Limb (tissue), 2 donors: ENCODE measurements at regions not wholly inside any gene's neighbourhood (a gene's known extent, or its start where the extent isn't known, plus 50 kb on each side); places are given as distances from the start of the nearest gene placed in this dataset.
"Not testable (repeated sequence)": the region's sequence is repeated elsewhere in the genome, so short reads cannot be mapped to it uniquely, and the experiment has no call there.

Experiments used
- DNase-seq, 2 donors: peaks; one replicate each; pipeline ENCODE4 v3.0.0-alpha.2; 2016; ENCODE audit errors: extremely low spot score in 2 of 2

DNA sequence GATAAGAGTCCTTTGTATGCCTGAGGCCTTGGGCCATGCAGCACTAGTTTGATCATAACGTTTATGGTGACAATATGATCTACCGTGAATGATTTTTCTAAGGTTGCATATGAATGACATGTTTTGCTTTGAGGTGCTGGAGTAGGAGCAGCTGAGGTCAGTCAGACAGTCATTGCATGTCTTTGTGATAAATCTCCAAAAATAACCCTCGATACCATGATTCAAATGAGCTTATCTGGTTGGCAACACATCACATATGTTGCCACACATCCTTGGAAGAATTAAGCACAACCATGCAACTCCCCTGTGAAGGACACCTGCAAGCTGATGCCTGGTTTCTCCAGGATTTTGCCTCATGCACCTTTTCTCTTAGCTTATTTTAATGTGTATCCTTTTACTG is 394.5 kb downstream of the LTN1 start:
- DNase-seq = no peak

DNA sequence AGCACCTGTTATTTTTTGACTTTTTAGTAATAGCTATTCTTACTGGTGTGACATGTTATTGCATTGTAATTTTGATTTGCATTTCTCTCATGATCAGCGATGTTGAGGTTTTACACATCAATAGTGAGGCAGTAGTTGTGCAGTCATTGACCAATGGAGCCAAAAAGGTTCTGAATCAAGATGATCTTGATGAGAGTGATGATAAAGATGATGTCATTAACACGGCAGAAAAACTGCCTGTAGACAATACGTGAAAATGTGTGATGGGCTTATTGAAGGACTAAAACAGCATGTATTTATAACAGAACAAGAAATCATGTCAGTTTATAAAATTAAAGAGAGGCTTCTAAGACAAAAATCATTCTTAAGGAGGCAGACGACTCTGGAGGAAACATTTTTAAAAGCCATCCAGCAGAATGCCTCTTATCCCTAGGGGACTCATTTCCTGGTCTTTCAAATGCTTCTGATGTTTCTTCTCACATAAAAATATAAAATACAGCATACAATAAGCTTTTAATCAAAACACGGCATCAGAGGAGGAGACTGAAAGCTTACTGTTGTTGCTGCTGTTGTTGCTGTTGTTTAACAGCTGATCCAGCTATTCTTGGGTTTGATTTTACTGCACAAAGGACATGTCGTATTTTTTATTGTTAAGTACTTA is 400.3 kb downstream of the LTN1 start:
- DNase-seq = no peak

DNA sequence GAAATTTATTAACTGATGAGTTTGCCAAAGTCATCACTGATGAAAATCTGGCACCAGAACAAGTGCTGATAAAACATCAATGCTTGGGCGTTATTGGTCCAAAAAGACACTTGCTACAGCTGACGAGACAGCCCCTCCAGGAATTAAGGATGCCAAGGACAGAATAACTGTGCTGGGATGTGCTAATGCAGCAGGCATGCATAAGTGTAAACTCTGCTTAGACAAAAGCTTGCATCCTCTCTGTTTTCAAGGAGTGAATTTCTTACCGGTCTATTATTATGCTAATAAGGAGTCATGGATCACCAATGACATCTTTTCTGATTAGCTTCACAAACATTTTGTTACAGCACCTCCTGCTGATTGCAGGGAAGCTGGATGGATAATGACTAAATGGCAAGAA is 402.0 kb downstream of the LTN1 start:
- DNase-seq = no peak

DNA sequence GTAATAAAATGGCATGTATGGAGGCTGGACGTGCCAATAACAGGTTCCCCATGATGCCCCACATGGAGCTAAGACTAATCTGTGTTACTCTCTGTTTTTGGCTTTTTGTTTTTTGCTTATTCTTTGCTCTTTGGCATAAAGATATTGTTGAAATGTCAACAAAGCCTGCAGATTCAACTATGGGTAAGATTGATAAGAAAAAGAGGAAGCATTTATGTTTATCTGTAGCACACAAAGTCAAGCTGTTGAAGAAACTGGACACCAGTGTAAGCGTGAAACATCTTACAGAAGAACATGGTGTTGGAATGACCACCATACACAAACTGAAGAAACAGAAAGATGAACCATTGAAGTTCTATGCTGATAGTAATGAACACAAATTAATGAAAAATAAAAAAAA is 402.7 kb downstream of the LTN1 start:
- DNase-seq = no peak

DNA sequence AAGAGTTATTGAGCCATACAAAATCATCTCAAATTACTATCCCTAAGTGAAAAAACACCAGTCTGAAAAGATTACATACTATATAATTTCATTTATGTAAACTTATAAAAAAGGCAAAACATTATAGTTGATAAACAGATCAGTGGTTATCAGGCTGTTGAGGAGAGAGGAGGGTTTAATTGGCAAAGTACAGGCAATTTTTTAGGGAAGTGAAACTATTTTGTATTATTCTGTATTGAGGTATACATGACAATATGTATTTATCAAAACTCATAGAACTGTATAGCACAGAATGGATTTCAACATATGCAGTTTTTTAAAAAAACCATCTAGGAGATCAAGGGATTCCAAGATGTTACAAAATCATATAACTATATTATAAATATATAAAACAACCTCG is 403.7 kb downstream of the LTN1 start:
- DNase-seq = no peak

DNA sequence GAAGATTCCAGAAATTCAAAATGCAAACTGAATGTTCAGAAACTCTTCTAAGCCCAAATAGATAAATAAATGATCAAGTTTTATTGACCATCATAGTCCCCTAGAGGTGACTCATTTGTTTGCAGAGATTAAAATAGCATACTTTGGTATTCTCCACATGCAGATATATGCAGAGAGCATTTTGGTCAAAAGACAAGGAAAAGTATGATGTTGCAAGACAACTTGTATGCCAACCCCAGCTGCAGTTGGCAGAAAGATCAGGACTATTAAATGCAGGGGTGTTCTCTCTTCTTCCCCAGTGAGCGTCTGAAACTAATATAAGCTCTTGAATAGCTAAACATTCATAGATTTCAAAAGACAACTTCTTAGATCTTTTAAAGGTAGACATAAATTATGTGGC is 404.9 kb downstream of the LTN1 start:
- DNase-seq = no peak

DNA sequence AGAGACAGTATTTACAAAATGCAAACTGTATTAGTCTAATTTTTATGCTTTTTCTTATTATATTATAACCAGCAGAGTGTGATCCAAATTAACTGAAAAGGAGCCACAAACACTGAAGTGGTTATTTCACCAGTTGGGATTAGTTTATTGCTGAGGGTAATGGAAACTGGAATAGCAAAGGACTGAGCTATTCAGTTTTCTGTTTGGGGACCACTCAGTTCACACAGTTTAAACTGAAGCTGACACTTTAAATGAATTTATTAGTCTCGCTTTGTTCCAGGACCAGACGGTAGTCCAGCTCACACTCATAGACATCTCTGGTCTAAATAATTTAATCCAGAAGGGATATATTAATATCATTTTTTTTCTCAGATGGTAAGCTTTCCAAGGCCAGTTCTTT is 410.7 kb downstream of the LTN1 start:
- no peak for DNase-seq

DNA sequence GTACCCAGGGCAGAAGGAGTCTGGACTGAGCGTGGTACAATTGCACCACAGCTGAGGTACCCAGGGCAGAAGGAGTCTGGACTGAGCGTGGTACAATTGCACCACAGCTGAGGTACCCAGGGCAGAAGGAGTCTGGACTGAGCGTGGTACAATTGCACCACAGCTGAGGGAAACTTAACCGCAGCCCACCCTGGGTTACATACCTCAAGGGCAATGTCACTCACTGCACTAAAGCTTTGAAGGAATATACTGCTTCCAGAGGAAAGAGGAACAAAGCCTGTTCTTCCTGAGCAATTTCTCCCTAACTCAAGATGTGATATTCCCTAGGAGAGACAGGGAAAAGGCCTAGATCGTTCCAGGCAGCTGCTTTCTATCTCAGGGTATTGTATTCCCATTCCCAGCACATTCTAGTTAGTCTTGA is 411.4 kb downstream of the LTN1 start:
- DNase-seq = not testable (repeated sequence)

DNA sequence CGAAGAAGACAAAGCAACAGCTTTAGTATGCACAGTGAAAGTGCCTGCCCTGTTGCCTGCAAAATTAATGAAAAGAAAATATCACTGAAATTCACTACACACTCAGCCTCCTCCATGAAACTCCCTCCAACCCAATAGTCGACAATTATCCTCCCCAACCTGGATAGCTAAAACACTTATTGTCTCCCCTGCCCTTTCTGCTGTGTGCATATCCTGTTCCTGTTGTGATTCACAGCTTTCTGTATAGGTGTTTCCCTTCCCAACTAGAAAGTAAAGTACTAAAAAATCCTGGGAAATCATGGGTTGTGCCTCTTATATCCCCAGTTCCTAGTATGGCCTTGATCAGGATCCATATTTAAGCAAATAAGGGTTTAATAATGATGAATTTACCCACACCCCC is 412.1 kb downstream of the LTN1 start:
- DNase-seq = no peak

DNA sequence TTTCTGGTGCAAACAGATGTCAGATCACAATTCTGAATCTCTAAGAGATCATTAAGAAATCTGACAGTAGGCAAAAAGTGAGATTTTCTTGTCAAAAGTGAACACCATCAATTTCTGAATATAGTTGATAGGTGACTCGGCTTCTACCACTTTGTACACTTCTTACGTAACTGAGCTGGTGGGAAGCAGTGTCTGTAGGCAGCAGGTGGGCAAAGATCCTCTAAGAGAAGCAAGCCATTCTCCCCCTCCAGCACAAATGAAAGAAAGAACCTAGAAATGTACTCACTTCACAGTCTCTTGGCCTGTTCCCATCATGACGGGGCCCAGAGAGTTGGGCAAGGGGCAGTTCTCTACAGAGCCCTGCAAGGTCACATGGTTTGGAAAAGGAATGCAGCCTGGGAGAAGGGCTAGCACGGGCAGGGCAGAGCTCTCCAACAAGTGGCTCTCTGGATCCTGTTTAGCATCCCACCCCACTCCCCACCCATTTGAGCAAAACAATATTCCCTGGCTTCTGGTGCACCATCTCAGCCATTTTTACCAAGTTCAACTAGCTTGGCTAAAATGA is 412.6 kb downstream of the LTN1 start:
- no peak for DNase-seq

DNA sequence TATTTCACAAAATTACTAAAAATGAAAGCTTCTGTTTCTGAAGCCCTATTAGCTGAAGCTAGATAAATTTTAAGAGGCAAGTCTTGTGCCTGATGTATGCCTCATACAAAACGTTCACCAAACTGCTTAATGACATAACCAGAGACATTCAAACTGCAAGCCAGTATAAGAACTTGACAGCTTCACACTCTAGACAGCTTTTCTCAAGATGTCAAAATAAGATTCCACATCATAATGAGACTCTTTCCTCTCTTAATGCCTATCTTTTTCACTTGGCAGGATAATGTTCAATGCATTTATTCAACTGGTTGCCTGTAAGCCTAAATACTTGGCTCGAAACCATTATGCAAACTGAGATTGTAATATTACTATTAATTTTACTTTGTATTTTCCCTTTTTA is 424.0 kb downstream of the LTN1 start:
- DNase-seq = no peak

DNA sequence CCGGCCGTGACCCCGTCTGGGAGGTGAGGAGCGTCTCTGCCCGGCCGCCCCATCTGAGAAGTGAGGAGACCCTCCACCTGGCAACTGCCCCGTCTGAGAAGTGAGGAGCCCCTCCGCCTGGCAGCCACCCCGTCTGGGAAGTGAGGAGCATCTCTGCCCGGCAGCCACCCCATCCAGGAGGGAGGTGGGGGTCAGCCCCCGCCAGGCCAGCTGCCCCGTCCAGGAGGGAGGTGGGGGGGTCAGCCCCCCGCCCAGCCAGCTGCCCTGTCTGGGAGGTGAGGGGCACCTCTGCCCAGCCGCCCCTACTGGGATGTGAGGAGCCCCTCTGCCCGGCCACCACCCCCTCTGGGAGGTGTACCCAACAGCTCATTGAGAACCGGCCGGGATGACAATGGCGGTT is 428.7 kb downstream of the LTN1 start:
- not testable (repeated sequence) for DNase-seq

DNA sequence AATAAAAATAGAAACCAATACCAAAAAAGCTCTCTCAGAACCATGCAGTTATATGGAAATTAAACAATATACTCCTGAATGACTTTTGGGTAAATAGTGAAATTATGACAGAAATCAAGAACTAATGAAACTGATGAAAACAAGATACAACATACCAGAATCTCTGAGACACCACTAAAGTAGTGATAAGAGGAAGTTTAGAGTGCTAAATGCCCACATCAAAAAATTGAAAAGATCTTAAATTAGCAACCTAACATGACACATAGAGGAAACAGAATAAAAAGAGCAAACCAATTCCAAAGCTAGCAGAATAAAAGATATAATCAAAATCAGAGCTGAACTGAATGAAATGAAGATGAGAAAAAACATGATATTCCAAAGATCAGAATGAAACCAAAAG is 430.9 kb downstream of the LTN1 start:
- no peak for DNase-seq

DNA sequence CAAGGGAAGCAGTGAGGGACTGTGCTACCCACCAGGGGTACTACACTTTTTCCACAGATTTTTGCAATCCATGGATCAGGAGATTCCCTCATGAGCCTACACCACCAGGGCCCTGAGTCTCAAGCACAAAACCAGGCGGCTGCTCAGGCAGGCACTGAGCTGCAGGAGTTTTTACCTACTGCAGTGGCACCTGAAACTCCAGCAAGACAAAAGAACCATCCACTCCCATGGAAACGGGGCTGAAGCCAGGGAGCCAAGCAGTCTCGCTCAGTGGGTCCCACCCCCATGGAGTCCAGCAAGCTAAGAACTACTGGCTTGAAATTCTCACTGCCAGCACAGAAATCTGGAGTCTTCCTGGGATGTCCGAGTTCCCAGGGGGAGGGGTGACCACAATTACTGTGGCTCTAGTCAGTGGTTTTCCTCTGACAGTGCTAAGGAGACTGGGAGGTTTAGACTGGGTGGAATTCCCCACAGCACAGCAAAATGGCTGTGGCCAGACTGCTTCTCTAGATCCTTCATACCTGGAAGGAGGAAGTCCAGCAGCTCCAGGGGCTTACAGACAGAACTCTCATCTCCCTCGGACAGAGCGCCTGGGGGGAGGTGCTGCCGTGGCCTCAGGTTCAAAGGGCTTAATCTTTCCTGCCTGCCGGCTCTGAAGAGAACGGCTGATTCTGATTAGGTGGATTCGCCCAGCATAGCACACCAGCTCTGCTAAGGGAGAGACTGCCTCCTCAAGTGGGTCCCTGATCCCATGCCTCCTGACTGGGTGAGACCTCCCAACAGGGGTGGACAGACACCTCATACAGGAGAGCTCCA is 437.8 kb downstream of the LTN1 start:
- DNase-seq = no peak

DNA sequence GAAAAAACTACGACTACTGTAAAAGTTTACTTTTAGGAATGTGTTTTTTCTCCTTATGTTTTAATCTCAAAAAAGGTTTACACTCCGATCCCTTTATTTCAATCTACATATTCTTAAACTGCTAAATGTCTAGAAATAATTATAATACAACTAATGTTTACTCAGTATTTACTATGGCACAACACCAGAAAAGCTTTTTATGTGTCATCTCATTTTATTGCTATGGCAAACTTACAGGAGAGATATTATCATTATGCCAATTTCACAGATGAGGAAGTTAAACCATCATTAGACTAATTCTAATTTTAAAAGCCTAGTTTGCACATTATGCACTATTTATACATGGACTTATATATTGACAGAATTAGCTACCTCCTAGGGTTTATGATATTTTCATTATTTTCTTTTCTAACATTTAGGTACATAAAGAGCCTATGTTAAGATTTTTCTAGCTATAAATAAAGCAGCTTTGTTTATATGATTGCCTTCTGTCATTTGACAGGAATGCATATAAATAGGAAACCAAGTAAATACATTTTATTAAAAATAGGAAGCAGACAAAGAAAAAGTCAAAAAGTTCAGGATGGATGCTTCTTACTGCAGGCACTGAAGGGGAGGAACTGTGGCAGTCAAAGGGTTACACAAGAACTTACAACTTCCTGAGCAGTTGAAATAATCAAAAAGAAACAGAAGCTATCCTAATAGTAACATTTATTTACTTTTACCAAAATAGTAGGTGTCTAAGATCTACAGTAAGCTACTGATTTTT is 442.4 kb downstream of the LTN1 start:
- no peak for DNase-seq

DNA sequence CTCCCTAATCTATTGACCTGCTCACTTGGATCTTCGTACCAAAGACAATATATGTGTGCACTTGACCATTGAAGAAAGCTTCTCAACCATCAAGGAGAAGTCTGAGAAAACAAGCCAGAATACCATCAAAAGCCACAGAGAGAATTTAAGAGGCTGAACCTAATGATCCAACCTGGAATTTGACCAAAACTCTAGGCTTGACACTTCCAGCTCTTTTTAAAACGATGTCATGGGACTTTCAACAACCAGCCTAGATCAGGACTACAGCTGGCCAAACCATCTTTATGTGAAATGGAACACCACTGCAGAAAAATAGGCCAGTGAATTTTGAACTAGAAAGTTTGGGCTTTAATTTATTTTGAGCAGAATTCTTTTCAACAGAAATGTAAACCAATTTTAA is 444.4 kb downstream of the LTN1 start:
- no peak for DNase-seq

DNA sequence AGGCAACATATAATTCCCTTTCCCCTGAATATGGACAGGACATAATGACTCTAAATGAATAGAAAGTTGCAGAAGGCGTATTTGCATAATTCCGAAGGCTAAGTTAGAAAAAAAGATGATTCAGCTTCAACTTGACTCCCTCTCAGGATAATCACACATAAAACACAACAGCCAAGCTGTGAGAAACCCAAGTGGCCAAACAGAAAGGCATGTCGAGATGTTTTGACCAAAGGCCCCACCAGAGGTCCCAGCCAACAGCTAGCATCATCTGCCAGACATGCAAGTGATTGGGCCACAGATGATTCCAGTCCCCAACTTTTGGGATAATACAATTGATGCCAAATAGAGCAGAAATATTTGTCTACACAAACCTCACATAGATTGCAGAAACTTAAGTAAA is 444.9 kb downstream of the LTN1 start:
- no peak for DNase-seq

DNA sequence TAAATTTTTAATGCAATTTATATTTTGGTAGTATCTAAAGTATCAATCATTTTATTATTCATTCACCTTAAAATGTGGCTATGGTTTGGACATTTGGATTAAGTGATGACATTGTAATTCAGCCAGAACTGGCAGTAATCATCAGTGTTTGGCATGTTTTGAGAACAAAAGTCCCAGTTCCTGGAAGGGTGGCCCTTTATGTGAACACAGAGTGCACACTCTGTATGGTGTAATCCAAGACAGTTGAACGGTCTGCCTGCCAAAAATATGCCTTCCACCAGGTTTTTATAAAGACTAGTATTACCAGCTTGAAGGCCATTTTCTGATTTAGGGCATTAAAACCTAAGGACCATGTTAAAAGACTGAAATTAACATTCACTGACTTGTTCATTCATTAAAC is 448.7 kb downstream of the LTN1 start:
- no peak for DNase-seq

DNA sequence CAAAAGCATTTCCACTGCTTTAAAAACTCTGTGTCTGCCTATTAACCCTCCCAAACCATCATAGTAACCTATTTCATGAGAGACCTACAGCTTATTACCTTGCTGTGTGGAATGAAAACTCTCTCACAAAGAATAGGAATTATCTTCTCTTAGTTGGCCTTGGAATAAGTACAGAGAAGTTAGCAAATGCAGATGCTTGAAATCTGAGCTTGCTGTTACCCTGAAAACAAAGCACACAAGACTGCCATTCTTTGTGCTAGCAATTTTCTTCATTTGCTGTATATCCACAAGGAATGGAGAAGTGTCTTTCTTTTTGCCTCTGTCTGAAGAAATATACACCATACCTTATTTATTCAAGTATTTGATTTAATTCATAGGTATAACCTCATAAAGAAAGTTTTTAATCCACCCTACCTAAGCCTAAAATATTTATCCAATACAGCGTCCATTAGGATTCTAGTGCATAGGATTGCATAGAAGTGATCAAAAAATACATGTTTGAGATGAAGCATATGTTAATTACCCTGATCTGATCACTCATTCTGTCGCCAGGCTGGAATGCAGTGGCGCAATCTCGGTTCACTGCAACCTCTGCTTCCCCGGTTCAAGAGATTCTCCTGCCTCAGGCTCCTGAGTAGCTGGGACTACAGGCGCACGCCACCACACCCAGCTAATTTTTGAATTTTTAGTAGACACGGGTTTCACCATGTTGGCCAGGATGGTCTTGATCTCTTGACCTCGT is 451.1 kb downstream of the LTN1 start:
- no peak for DNase-seq

DNA sequence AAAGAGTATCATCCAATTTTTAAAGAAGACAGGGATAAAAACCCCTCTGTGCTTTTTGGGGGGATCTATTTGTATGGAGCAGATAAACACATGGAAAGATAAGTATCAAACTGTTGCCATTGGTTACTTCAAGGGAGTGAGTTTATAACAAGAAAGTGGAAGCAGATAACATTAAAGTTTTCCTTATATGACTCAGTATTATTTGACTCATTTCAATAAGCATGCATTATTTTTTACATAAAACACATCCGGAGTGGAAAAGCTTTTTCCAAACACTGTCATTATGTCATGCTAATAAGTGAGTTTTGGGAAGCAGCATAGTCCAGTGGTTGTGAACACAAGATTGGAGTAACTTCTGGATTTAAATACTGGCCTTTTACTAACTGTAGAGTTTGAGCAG is 452.2 kb downstream of the LTN1 start:
- no peak for DNase-seq

DNA sequence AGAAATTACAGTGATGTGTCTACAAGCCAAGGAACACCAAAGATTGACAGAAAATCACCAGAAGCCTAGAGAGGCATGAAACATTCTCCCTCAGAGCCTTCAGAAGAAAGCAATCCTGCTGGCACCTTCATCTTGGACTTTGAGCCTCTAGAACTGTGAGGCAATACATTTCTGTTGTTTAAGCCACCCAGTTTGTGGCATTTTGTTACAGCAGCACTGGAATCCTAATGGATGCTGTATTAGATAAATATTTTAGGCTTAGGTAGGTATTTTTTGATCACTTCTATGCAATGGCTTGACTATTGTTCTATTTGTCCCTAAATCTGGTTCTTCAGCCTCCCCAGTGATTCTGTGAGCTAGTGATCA is 453.1 kb downstream of the LTN1 start:
- no peak for DNase-seq
